GM19035 (cell line): ENCODE measurements at regions not wholly inside any gene's neighbourhood (a gene's known extent, or its start where the extent isn't known, plus 50 kb on each side); places are given as distances from the start of the nearest gene placed in this dataset.

Source experiments
- ATAC-seq: cut with Tn5 transposase; IDR thresholded peaks from one replicate; pipeline ENCODE4 v1.9.1; 2021; ENCODE audit not compliant: unreplicated experiment

DNA sequence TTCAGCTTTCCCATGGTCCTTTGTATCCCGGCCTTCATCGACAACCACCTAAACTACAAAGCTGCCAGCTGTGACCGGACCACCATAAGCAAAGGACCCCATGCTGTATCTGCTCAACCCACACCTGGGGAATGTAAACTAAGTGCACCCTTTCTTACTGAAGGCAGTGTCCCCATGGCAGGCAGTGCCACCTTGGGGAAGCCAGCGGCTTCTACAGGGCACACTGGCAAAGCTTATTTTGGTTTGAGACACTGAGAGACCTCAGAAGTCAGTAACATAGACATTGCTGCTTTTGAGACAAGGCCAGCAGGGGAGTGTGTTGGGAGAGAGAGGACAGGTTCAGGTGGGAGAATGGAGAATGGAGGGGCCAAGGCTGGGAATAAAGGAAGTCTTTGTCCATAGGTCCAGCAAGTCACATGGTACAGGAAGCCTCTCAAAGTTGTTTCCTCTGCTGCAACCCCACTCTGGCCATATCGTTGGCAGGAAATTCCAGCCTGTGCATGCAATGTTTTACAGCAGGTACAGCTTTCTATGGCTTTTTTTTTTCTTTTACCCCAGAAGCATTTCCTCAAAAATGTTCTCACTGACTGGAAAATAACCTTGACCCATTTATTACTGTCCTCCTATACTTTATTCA lies 85.9 kb upstream of the NPVF start:
- no peak for ATAC-seq

DNA sequence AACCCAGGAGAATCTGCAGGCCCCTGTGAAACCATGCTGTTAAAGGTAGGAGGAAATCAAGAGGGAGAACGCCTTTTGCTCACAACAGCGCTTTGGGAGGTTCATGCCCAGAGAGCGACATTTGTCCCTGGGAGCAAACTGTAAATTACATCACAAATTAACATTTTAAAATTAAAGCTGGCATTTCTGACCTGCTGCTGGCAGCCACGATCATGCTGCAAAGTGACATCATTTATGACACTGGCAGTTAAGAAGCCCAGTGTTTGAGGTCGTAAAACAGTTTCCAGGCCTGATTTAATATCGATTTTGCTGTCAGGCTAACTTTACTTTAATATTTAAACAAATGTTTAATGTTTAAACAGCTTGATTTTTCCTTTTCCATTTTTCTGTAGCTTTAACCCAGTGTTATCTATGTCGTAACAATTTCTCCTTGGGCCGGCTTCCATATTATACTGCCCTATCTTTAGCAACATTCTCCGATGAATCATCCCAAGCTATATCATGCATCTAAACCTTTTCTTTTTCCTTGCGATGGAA lies 86.5 kb upstream of the NPVF start:
- no peak for ATAC-seq

GRCh38 chr7:25316366-25316765 lies 88.1 kb upstream of the NPVF start:
- ATAC-seq, result no peak

DNA sequence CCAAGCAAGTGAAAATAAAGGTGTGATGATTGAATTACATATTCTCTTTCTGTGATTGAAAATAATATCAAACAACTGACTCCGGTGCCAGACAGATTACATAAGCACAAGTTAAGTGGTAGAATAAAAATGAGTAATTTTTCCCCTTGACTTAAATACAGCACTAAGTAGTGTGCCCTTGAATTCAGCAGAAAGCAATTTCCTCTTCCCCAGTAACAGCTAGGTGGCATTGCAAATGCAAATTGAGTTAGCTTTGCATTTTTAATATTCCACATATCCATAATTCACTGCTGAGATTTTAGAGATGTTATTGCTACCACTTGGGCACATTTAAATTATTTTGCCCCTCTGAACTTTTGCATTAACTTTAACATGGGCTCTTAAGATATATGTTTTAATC lies 89.8 kb upstream of the NPVF start:
- ATAC-seq, result no peak

DNA sequence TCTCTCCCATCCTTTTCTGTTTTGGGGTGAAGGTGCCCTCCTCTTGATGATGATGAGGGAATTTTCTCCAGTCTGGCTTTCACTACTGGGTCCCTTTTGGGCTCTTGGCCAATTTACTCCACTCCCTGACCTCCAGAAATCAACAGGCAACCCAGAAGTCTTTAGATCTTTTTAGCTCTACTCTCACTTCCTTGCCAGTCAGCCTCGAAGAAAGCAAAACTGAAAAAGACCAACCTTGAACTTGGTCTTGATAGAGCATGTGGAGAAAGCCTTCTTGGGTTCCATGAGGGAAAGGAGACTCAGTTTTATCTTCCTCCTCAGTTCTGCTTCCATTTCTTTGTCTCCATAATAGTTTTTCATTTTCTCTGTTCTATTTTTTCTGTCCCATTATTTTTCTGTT lies 91.4 kb upstream of the NPVF start:
- ATAC-seq, result no peak

GRCh38 chr7:25320791-25321190 lies 92.5 kb upstream of the NPVF start:
- ATAC-seq, result no peak

DNA sequence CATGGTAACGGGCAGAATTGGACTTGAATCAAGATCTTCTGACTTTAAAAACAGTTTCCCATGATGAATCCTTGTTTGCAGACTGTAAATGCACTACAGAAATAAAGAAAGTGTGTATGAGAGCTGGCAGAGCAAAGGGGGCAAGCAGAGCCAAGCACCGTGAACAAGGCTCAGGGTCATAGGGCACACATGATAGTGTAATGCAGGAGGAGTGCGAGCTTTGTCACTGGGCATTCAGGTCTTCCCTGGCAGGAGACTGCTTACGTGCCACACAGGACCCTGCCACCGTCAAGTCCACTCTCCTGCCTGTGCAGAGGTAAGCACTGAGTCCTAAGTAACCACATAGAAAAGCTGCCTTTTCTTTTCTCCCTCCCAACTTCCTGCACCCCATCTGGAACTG lies 93.1 kb upstream of the NPVF start:
- no peak for ATAC-seq

DNA sequence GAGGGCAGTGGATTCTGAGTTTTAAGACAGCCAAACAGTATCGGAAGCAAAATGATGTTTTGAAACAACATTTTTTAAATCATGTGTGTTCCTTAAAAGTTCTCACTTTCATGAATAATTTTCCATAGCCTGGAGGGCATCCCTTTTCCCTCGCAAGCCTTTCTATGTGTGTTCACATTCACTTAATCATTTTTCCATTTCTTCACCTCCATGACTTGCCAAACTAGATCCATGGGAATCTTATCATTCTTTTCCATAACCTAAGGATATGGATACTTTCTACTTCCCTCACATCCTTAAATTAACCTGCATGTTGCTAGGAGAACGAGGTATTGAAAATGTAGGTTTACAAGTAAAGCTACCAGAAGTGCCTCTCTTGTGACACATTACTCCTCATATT lies 94.2 kb upstream of the NPVF start:
- ATAC-seq, result no peak

GRCh38 chr7:25325186-25325757 lies 97.0 kb upstream of the NPVF start:
- ATAC-seq, result no peak

DNA sequence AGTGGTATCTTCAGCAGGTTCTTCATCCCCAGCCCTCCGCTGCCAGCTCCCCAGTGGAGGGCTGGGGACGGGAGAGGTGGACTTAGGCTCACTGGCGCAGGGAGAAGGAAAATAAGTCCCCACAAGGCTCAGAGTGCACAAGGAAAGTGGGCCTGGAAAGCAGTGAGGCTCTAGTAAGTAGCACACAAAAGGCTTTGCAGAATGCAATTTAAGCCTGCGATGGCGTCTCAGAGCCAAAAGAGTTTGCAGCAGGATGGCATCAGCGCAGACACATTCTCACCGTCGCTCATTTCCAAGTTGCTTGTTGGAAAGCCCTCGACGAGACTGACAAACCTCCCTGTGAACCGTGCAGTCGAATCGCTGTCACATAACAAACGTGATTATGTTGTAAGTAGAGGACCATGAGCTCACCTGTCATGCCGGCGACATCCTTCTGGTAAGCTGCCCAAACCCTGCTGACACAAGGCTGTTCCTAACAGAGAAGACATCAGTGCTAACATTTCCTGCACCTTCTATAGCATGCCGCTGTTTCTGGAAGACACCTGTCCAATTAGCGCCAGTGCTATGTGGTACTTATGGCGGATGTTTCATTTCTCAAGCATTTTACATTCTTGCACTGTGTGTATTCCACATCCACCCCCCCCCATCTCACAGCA lies 98.3 kb upstream of the NPVF start:
- no peak for ATAC-seq

GRCh38 chr7:25329815-25330214 lies 101.5 kb upstream of the NPVF start:
- ATAC-seq, result no peak

DNA sequence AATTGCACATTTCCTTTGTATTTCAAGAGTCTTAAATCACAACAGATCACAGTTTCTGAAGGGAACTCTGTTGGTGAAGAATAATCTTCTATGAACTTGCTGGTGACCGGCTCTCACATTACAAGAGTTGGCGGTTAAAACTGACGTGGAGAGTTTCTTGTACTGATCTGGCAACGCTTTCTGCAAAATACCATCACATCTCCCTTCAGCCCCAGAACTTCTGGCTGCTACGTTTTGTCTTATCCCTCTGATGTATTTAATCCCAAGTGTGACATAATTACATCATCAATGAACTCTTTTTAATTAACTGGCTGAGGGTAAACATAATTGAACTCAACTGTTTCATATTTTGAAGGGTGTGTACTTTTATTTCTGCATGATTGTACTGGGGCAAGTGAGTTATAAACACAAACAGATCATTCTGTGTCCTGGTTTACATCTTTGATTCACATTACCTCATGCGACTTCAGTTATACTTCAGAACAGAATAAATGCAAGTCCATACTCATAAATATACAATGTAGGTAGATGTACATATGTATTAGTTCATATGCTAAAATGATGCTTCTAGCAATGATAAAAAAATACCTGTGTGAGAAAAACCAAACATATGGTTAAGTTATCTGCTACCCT lies 105.1 kb upstream of the NPVF start:
- ATAC-seq, result no peak

GRCh38 chr7:25347360-25348066 lies 119.2 kb upstream of the NPVF start:
- ATAC-seq, result no peak

GRCh38 chr7:25348104-25348503 lies 119.8 kb upstream of the NPVF start:
- no peak for ATAC-seq

GRCh38 chr7:25349283-25350017 lies 121.2 kb upstream of the NPVF start:
- no peak for ATAC-seq

DNA sequence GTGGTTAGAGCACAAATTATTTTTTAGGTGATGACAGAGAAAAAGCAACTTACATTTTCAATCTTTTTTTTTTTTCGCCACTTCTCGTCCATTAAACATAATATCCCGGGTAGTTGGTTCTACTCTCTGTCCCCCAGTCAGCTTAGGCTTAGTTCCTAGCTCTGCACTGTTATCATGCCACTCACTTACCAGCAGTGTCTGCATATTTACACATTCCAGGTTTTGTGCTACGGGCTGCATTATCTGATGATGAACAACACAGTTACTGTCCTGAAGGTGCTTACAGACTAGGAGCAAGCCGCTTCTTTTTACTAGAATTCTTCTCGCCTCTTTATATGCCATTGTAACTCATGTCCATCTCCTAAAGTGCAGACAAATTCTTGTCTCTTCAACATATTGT lies 121.8 kb upstream of the NPVF start:
- no peak for ATAC-seq

DNA sequence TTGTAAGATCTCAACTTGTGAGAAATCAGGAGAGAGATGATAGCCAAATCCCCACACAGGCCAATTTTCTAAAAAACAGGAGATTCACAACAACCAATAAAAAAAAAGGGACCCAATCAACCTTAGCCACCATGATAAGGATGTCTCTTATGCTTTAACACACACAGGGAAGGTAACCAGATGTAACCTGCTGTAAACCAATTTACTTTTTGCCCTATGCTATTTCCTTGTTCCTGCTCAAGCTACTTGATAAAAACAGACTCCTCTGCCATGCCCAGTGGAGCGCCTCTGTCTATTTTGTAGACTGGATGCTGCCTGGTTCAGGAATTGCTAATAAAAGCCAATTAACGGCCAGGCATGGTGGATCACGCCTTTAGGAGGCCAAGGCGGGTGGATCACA lies 123.5 kb upstream of the NPVF start:
- no peak for ATAC-seq

DNA sequence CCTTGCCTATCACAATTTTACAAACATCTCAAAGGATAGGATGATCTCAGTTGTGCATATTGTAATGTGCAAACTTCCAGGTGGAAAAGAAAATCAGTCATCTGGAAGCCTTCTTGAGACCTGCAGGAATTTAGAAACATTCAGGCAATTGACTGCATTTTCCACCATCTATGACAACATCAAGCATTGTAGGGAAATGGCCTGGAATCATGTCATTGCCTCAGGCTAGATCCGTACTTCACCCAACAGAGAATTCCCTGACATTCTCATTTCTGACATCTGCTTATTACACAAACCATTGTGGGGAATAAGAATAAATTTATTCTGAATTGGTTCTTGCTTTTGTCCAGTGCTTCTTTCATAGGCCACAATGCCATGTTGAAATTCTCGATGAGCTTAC lies 124.9 kb upstream of the NPVF start:
- no peak for ATAC-seq

DNA sequence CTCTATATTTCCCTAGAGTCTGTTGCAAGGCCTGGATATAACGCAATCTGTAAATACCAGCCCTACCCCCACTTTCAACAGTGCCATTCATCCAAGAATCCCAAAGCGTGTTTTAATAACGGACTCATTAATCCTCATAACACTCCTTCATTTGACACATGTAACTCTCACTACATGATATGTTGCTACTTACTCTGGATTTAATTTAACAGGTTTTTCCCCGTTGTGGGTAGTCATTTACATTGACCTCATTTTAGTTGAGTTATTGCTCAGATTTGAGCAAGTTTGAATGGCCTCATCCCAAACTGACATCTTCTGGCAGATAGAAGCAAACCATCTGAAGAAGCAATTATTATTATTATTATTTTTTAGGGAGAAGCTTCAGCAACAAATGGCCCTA lies 125.4 kb upstream of the NPVF start:
- ATAC-seq, result no peak

DNA sequence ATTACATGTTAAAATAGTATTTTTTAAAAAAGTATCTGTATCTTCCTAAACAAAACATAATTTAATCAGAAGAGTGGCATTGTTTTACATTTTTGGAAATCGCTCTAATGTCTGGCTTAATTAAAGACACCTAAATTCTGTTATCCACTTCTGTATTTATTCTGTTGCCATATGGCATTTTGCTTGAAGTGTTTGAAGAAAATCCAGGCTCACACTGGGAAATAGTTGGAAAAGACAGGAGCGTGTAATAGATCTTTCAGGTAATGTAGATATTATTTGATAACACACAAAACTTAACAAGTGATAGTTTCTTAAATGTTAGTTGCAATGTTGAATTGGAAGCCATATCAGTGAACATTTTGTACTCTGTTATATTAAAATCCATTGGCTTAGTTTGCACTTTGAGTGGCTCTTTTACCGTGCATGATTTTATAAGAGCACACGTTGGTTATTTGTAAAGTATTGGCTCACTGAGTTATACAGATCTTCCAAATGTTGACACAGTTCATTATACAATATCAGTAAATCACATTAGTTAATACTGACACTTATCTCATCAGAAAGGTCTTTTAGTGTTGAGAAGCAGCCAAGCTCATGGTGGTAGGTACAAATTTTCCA lies 128.4 kb upstream of the NPVF start:
- ATAC-seq, result no peak
